HEK293T (cell line): ENCODE measurements at regions not wholly inside any gene's neighbourhood (a gene's known extent, or its start where the extent isn't known, plus 50 kb on each side); places are given as distances from the start of the nearest gene placed in this dataset.

Experiments used
- CTBP1 ChIP-seq: fragments of 450-650 bp; IDR thresholded peaks from 2 replicates; pipeline ENCODE4 v1.6.1; 2016; ENCODE audit warnings: borderline replicate concordance
- ELF4 ChIP-seq: fragments of 450-650 bp; IDR thresholded peaks from 2 replicates; pipeline ENCODE4 v1.6.1; 2017; ENCODE audit warnings: antibody characterized with exemption
- FOXK2 ChIP-seq: fragments of 450-650 bp; IDR thresholded peaks from 2 replicates; pipeline ENCODE4 v1.6.1; 2016; ENCODE audit warnings: mild to moderate bottlenecking
- FOXM1 ChIP-seq: fragments of 450-650 bp; IDR thresholded peaks from 2 replicates; pipeline ENCODE4 v1.6.1; 2017; ENCODE audit warnings: mild to moderate bottlenecking, borderline replicate concordance
- NFRKB ChIP-seq: fragments of 450-650 bp; IDR thresholded peaks from 2 replicates; pipeline ENCODE4 v1.6.1; 2016; ENCODE audit warnings: mild to moderate bottlenecking, moderate library complexity
- SUZ12 ChIP-seq: fragments of 450-650 bp; IDR thresholded peaks from 2 replicates; pipeline ENCODE4 v1.6.1; 2016; ENCODE audit warnings: mild to moderate bottlenecking
- TARDBP ChIP-seq: fragments of 450-650 bp; IDR thresholded peaks from 2 replicates; pipeline ENCODE4 v1.6.1; 2016

DNA sequence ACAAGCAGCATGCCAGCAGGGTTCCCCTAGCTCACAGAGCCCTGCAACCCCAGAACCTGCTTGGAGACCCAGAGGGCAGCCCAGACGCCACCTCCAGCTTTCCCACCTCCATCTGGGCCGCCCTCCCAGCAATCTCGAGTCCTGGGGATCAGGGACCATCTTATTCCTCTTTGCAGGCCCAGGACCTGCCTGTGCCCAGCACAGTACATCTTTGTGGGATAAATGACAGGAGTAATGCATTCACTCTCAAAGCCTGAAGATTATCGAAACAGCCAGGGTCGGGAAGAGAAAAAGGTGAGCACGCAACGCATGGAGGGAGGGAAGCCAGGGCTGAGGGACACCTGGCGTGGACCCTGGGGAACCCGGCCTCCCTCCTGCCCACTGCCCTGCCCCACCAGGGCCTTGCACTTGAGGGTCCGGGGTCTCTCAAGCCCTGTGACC is 144.1 kb downstream of the NDUFA10 start:
- TF ChIP-seq ELF4 (no peak), FOXM1 (no peak), CTBP1 (no peak), TARDBP (no peak), FOXK2 (no peak), NFRKB (no peak), SUZ12 (no peak)
